ENCODE measurements at regions not wholly inside any gene's neighbourhood (a gene's known extent, or its start where the extent isn't known, plus 50 kb on each side); places are given as distances from the start of the nearest gene placed in this dataset.

GRCh38 chr11:130813196-130813595 is 103.1 kb downstream of the SNX19 start:
- TF ChIP-seq POLR2A (IDR thresholded peaks at IDR 0.05) (no peak), CTCF (IDR thresholded peaks at IDR 0.05) (no peak)
